ENCODE measurements at regions not wholly inside any gene's neighbourhood (a gene's known extent, or its start where the extent isn't known, plus 50 kb on each side); places are given as distances from the start of the nearest gene placed in this dataset.

DNA sequence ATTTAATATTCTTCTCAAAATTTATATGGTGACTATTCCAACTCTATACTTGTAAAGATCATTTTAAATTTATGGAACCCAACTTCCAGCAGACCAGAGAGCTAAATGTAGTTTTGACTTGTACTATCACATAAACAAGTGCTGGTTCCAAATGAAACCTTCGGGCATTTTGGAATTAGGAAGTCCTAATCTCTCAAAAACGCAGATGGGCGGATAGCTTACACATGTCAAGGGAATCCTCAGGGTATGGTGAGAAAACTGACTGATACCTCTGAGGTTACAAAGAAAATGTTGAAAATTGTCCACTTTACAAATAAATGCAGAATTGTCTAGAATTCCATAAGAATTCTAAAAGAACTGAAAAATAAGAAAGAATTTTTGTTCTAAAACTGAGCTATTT lies 224.1 kb downstream of the SS18 start:
- H3K4me1 ChIP-seq (ENCODE audit: control insufficient read depth, extremely low read depth, insufficient read depth, low read length), result no peaks in the 10 kb centered on the region
- no peak overlapping the region for H3K4me2 ChIP-seq (ENCODE audit: control insufficient read depth, extremely low read depth, insufficient read depth, low read depth, low read length)
- FAIRE-seq (no peak), DNase-seq (ENCODE audit: low read depth, low spot score) (no peak)
- no peaks in the 10 kb centered on the region for H3K9me3 ChIP-seq (ENCODE audit: control insufficient read depth, low read depth, low read length)
- no peak overlapping the region for H3K4me3 ChIP-seq (ENCODE audit: control insufficient read depth in 2 of 3, extremely low read depth in 1 of 3, insufficient read depth in 2 of 3, low read depth in 1 of 3, low read length in 3 of 3)
- no peaks in the 10 kb centered on the region for H3K79me2 ChIP-seq (ENCODE audit: control insufficient read depth, insufficient read depth, low read length)
- dilution Hi-C loops (cut with MboI; ENCODE audit: extremely low pct_ligation_motif_present, low sequenced_read_pairs), result no loop called here
- H3K9me1 ChIP-seq (ENCODE audit: control insufficient read depth, extremely low read depth, insufficient read depth, low read length), result no peaks in the 10 kb centered on the region
- H3K27me3 ChIP-seq (ENCODE audit: control insufficient read depth, extremely low read depth, insufficient read depth, low read length), result no peaks in the 10 kb centered on the region
- H3K9ac ChIP-seq (ENCODE audit: control insufficient read depth, extremely low read depth, insufficient read depth, low read length), result no peak overlapping the region
- H3K36me3 ChIP-seq (ENCODE audit: control insufficient read depth in 2 of 2, extremely low read depth in 1 of 2, insufficient read depth in 2 of 2, low read length in 2 of 2), result no peaks in the 10 kb centered on the region
- no peak overlapping the region for H2AFZ ChIP-seq (ENCODE audit: control insufficient read depth, low read length)
- no peak for TF ChIP-seq EZH2 (IDR thresholded peaks at IDR 0.05; ENCODE audit: low read length)
- TF ChIP-seq, protein P1, sequence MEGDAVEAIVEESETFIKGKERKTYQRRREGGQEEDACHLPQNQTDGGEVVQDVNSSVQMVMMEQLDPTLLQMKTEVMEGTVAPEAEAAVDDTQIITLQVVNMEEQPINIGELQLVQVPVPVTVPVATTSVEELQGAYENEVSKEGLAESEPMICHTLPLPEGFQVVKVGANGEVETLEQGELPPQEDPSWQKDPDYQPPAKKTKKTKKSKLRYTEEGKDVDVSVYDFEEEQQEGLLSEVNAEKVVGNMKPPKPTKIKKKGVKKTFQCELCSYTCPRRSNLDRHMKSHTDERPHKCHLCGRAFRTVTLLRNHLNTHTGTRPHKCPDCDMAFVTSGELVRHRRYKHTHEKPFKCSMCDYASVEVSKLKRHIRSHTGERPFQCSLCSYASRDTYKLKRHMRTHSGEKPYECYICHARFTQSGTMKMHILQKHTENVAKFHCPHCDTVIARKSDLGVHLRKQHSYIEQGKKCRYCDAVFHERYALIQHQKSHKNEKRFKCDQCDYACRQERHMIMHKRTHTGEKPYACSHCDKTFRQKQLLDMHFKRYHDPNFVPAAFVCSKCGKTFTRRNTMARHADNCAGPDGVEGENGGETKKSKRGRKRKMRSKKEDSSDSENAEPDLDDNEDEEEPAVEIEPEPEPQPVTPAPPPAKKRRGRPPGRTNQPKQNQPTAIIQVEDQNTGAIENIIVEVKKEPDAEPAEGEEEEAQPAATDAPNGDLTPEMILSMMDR (optimal IDR thresholded peaks at IDR 0.05 in 1 of 3, IDR thresholded peaks at IDR 0.05 in 1 of 3, conservative IDR thresholded peaks at IDR 0.05 in 1 of 3; ENCODE audit: extremely low read depth in 1 of 3, insufficient read depth in 2 of 3, low read length in 3 of 3), result no peak
- no peaks in the 10 kb centered on the region for H4K20me1 ChIP-seq (ENCODE audit: control insufficient read depth, extremely low read depth, insufficient read depth, low read length)
- H3K27ac ChIP-seq (ENCODE audit: control insufficient read depth, insufficient read depth, low read length), result no peak overlapping the region

DNA sequence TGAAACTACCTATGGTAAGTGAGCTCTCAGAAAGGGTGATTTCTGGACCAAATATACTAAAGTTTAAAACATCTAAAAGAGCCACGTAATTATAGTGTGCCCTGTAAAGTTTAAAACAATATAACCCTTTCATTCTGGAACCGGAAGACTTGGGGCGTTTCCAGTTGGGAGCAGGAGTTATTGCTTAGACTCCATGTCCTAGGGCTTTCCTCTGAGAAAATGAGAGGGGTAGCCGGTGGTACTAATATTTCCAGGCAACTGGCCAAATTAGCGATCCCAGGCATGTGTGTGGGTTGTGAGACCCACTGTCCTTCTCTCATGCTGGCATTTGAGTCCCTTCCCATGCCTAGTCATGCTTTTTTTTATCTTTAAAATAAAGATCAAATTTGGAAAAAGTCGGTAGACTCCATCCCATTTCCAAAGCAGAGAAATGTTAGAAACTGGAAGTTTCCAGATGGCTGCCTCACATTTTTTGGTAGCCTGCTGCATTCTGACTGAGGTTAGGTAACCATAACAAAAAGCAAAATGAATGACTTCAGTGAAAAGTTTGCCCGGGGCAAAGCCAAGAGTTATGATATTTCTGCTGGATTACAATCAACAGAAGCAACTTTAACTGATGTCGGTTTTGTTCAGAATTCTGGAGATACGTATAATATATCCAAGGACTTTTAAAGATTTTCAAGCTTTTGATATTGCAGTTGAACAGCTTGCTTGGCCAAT lies 227.4 kb downstream of the SS18 start:
- H3K27ac ChIP-seq (ENCODE audit: control insufficient read depth, insufficient read depth, low read length), result no peak overlapping the region
- no peak overlapping the region for H3K9ac ChIP-seq (ENCODE audit: control insufficient read depth, extremely low read depth, insufficient read depth, low read length)
- H3K36me3 ChIP-seq (ENCODE audit: control insufficient read depth in 2 of 2, extremely low read depth in 1 of 2, insufficient read depth in 2 of 2, low read length in 2 of 2), result no peaks in the 10 kb centered on the region
- FAIRE-seq (no peak), DNase-seq (ENCODE audit: low read depth, low spot score) (no peak)
- TF ChIP-seq, protein P1 (optimal IDR thresholded peaks at IDR 0.05 in 1 of 3, IDR thresholded peaks at IDR 0.05 in 1 of 3, conservative IDR thresholded peaks at IDR 0.05 in 1 of 3; ENCODE audit: extremely low read depth in 1 of 3, insufficient read depth in 2 of 3, low read length in 3 of 3), result no peak
- TF ChIP-seq EZH2 (IDR thresholded peaks at IDR 0.05; ENCODE audit: low read length), result no peak
- H3K4me2 ChIP-seq (ENCODE audit: control insufficient read depth, extremely low read depth, insufficient read depth, low read depth, low read length), result no peak overlapping the region
- dilution Hi-C loops (cut with MboI; ENCODE audit: extremely low pct_ligation_motif_present, low sequenced_read_pairs), result no loop called here
- no peaks in the 10 kb centered on the region for H3K9me1 ChIP-seq (ENCODE audit: control insufficient read depth, extremely low read depth, insufficient read depth, low read length)
- H4K20me1 ChIP-seq (ENCODE audit: control insufficient read depth, extremely low read depth, insufficient read depth, low read length), result no peaks in the 10 kb centered on the region
- no peaks in the 10 kb centered on the region for H3K4me1 ChIP-seq (ENCODE audit: control insufficient read depth, extremely low read depth, insufficient read depth, low read length)
- no peaks in the 10 kb centered on the region for H3K79me2 ChIP-seq (ENCODE audit: control insufficient read depth, insufficient read depth, low read length)
- no peaks in the 10 kb centered on the region for H3K9me3 ChIP-seq (ENCODE audit: control insufficient read depth, low read depth, low read length)
- H3K4me3 ChIP-seq (ENCODE audit: control insufficient read depth in 2 of 3, extremely low read depth in 1 of 3, insufficient read depth in 2 of 3, low read depth in 1 of 3, low read length in 3 of 3), result no peak overlapping the region
- no peaks in the 10 kb centered on the region for H3K27me3 ChIP-seq (ENCODE audit: control insufficient read depth, extremely low read depth, insufficient read depth, low read length)
- no peak overlapping the region for H2AFZ ChIP-seq (ENCODE audit: control insufficient read depth, low read length)

All from keratinocyte (primary cell).